ENCODE measurements at regions not wholly inside any gene's neighbourhood (a gene's known extent, or its start where the extent isn't known, plus 50 kb on each side); places are given as distances from the start of the nearest gene placed in this dataset.
A peak's percentile ranks its signal among the peaks of the same experiment; 100 is the strongest.

- TF ChIP-seq REST (IDR thresholded peaks at IDR 0.05; ENCODE audit: borderline replicate concordance) (0 out of 2 replicates have a peak, but pooled peaks have one; percentile 7), REST (CRISPR knock-in tag; IDR thresholded peaks at IDR 0.05; ENCODE audit: low read depth) (no peak), MIER1 (IDR thresholded peaks at IDR 0.05; ENCODE audit: low read depth) (no peak), ZBTB8A (IDR thresholded peaks at IDR 0.05; ENCODE audit: partially characterized antibody) (no peak), XRCC4 (IDR thresholded peaks at IDR 0.05; ENCODE audit: extremely low read depth, insufficient read depth, insufficient read length) (no peak), HMBOX1 (IDR thresholded peaks at IDR 0.05) (no peak), SNAPC5 (CRISPR knock-in tag; IDR thresholded peaks at IDR 0.05) (no peak), ZBTB33 (CRISPR knock-in tag; IDR thresholded peaks at IDR 0.05) (no peak), CBFA2T2 (conservative IDR thresholded peaks at IDR 0.05) (no peak), MXD1 (CRISPR knock-in tag; IDR thresholded peaks at IDR 0.05; ENCODE audit: borderline replicate concordance, poor library complexity, severe bottlenecking) (no peak), THRB (CRISPR knock-in tag; conservative IDR thresholded peaks at IDR 0.05) (no peak)
These were observed 1067.8 kb upstream of the EDIL3 start (continued) for GRCh38 chr5:85452322-85453025.
